SU-DHL-6 (cell line): ENCODE measurements at regions not wholly inside any gene's neighbourhood (a gene's known extent, or its start where the extent isn't known, plus 50 kb on each side); places are given as distances from the start of the nearest gene placed in this dataset.

Experiments used
- EZH2phosphoT487 ChIP-seq: fragments of 200-600 bp; sonication (generic), shearing (Covaris generic); conservative IDR thresholded peaks from 2 replicates; pipeline ENCODE4 v1.6.1; 2018; ENCODE audit warnings: mild to moderate bottlenecking, antibody characterized with exemption, low read length, moderate library complexity, mixed read lengths
- TF ChIP-seq, protein P1 (sequence below): fragments of 200-600 bp; sonication (generic); IDR thresholded peaks from one replicate; pipeline ENCODE4 v1.5.1; 2017; ENCODE audit warnings: antibody characterized with exemption, mild to moderate bottlenecking, low read length, moderate library complexity; ENCODE audit not compliant: insufficient read depth, poor library complexity, severe bottlenecking

DNA sequence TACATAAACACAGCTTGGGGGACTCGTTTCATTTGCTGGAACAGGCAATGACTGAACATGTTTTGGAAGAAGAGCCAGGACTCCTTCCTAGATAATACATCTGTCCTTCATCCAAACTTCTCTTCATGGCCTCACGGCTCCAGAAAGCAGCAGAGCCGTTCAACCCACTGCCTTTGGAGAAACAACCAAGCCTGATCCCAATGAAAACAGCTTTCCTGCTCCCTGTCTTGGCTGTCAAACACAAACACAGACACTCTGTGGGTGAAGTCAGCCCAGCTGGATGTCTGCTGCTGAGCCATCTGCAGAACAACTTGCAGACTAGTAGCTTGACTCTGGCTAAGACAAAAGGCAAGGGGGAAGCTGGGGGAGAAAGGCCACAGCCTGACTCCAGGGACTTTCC, 345.1 kb upstream of the PSMD7 start:
- TF ChIP-seq, protein P1, sequence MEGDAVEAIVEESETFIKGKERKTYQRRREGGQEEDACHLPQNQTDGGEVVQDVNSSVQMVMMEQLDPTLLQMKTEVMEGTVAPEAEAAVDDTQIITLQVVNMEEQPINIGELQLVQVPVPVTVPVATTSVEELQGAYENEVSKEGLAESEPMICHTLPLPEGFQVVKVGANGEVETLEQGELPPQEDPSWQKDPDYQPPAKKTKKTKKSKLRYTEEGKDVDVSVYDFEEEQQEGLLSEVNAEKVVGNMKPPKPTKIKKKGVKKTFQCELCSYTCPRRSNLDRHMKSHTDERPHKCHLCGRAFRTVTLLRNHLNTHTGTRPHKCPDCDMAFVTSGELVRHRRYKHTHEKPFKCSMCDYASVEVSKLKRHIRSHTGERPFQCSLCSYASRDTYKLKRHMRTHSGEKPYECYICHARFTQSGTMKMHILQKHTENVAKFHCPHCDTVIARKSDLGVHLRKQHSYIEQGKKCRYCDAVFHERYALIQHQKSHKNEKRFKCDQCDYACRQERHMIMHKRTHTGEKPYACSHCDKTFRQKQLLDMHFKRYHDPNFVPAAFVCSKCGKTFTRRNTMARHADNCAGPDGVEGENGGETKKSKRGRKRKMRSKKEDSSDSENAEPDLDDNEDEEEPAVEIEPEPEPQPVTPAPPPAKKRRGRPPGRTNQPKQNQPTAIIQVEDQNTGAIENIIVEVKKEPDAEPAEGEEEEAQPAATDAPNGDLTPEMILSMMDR, result no peak
- TF ChIP-seq EZH2phosphoT487, result no peak
